ENCODE measurements at regions not wholly inside any gene's neighbourhood (a gene's known extent, or its start where the extent isn't known, plus 50 kb on each side); places are given as distances from the start of the nearest gene placed in this dataset.

GRCh38 chr5:138646671-138647070 lies 71.5 kb upstream of the HSPA9 start:
- peaks cover 0 to 86% (median 8%) of the 10 kb centered on the region in 7 donors for H3K27me3 ChIP-seq (replicated peaks in 1 of 7)
- TF ChIP-seq POLR2AphosphoS5 (IDR thresholded peaks at IDR 0.05) = no peak
- TF ChIP-seq CTCF (IDR thresholded peaks at IDR 0.05 in 8 of 11, conservative IDR thresholded peaks at IDR 0.05 in 3 of 11) = no peak
- TF ChIP-seq POLR2A (IDR thresholded peaks at IDR 0.05) = no peak
- no peak for DNase-seq
- H3K4me3 ChIP-seq = no peak overlapping the region
- H3K27ac ChIP-seq = no peak overlapping the region
- H3K4me1 ChIP-seq = peaks cover 13 to 53% (median 28%) of the 10 kb centered on the region in 6 donors
- 91 to 96% (median 92%) methylated on average over 11 of the region's 11 CpGs for WGBS, 5 donors
- H3K36me3 ChIP-seq = no peaks in the 10 kb centered on the region
- intact Hi-C loops (cut with DNase I; ENCODE audit: low total_unique reads) = no loop called here
- no peaks in the 10 kb centered on the region for H3K9me3 ChIP-seq

GRCh38 chr5:138645778-138646575 lies 70.8 kb upstream of the HSPA9 start:
- Histone ChIP-seq H3K36me3 (no peaks in the 10 kb centered on the region), H3K27ac (no peak overlapping the region), H3K9me3 (no peaks in the 10 kb centered on the region), H3K27me3 (replicated peaks in 1 of 7) (peaks cover 0 to 86% (median 8%) of the 10 kb centered on the region in 7 donors), H3K4me1 (peaks cover 13 to 55% (median 28%) of the 10 kb centered on the region in 6 donors), H3K4me3 (no peak overlapping the region)
- DNase-seq = no peak
- no peak for TF ChIP-seq CTCF (IDR thresholded peaks at IDR 0.05 in 8 of 11, conservative IDR thresholded peaks at IDR 0.05 in 3 of 11)
- no peak for TF ChIP-seq POLR2A (IDR thresholded peaks at IDR 0.05)
- intact Hi-C loops (cut with DNase I; ENCODE audit: low total_unique reads) = no loop called here
- WGBS, 5 donors = 76 to 91% (median 86%) methylated on average over 3 to 5 of the region's 5 CpGs

GRCh38 chr5:138643040-138643791 lies 68.0 kb upstream of the HSPA9 start:
- Histone ChIP-seq H3K4me1 (peaks cover 4 to 27% (median 9%) of the 10 kb centered on the region in 6 donors), H3K36me3 (no peaks in the 10 kb centered on the region), H3K4me3 (no peak overlapping the region), H3K27me3 (replicated peaks in 1 of 7) (peaks cover 0 to 78% (median 0%) of the 10 kb centered on the region in 7 donors), H3K9me3 (no peaks in the 10 kb centered on the region), H3K27ac (no peak overlapping the region)
- DNase-seq = no peak
- TF ChIP-seq POLR2A (IDR thresholded peaks at IDR 0.05) = no peak
- TF ChIP-seq CTCF (IDR thresholded peaks at IDR 0.05 in 8 of 11, conservative IDR thresholded peaks at IDR 0.05 in 3 of 11) = no peak
- no peak for TF ChIP-seq POLR2AphosphoS5 (IDR thresholded peaks at IDR 0.05)
- 73 to 91% (median 88%) methylated on average over 5 of the region's 5 CpGs for WGBS, 5 donors
- intact Hi-C loops (cut with DNase I; ENCODE audit: low total_unique reads) = no loop called here
